ENCODE measurements at regions not wholly inside any gene's neighbourhood (a gene's known extent, or its start where the extent isn't known, plus 50 kb on each side); places are given as distances from the start of the nearest gene placed in this dataset.

GRCh38 chr21:23249760-23250159, 2251.6 kb downstream of the NCAM2 start:
- DNase-seq = no peak

GRCh38 chr21:23247334-23247733, 2249.1 kb downstream of the NCAM2 start:
- DNase-seq = no peak

GRCh38 chr21:23245255-23245654, 2247.0 kb downstream of the NCAM2 start:
- no peak for DNase-seq

- no peak for DNase-seq
Observed at GRCh38 chr21:23223882-23224281, 2225.7 kb downstream of the NCAM2 start.

GRCh38 chr21:23218667-23219066, 2220.5 kb downstream of the NCAM2 start:
- DNase-seq = no peak

- no peak for DNase-seq
Observed at GRCh38 chr21:23217597-23217996, 2219.4 kb downstream of the NCAM2 start.

- DNase-seq = no peak
Observed at GRCh38 chr21:23215261-23215660, 2217.1 kb downstream of the NCAM2 start.

Measured in SW 1271 (cell line).